KMS-11 (cell line): ENCODE measurements at regions not wholly inside any gene's neighbourhood (a gene's known extent, or its start where the extent isn't known, plus 50 kb on each side); places are given as distances from the start of the nearest gene placed in this dataset.

ENCODE experiments used
- H2AFZ ChIP-seq: fragments of 200-600 bp; sonication (generic); 2 replicates; pipeline ENCODE4 v1.6.1; 2016; ENCODE audit warnings: antibody characterized with exemption, mixed run types, low read depth
- H3K27ac ChIP-seq: fragments of 200-600 bp; sonication (generic); 2 replicates; pipeline ENCODE4 v1.6.1; 2016; ENCODE audit warnings: mild to moderate bottlenecking, mixed run types
- H3K27me3 ChIP-seq: fragments of 200-600 bp; sonication (generic); 2 replicates; pipeline ENCODE4 v1.6.1; 2017; ENCODE audit warnings: mild to moderate bottlenecking, low read depth, mixed run types, moderate library complexity; ENCODE audit not compliant: insufficient read depth
- H3K36me3 ChIP-seq: fragments of 200-600 bp; sonication (generic); 2 replicates; pipeline ENCODE4 v1.6.1; 2017; ENCODE audit warnings: mild to moderate bottlenecking, mixed run types; ENCODE audit not compliant: insufficient read depth
- H3K4me1 ChIP-seq: fragments of 200-600 bp; sonication (generic); 2 replicates; pipeline ENCODE4 v1.6.1; 2016; ENCODE audit warnings: mild to moderate bottlenecking, low read depth, mixed run types; ENCODE audit not compliant: poor library complexity, severe bottlenecking
- H3K4me2 ChIP-seq: fragments of 200-600 bp; sonication (generic); 2 replicates; pipeline ENCODE4 v1.7.0; 2016; ENCODE audit warnings: mild to moderate bottlenecking, mixed run types
- H3K4me3 ChIP-seq: fragments of 200-600 bp; sonication (generic); IDR thresholded peaks from 2 replicates; pipeline ENCODE4 v1.6.1; 2017; ENCODE audit warnings: low read depth, low read length, mixed read lengths; ENCODE audit not compliant: insufficient read depth
- H3K79me2 ChIP-seq: fragments of 200-600 bp; sonication (generic); 2 replicates; pipeline ENCODE4 v1.6.1; 2016; ENCODE audit warnings: low read depth, mixed run types; ENCODE audit not compliant: insufficient read depth
- H3K9ac ChIP-seq: fragments of 200-600 bp; sonication (generic); 2 replicates; pipeline ENCODE4 v1.6.1; 2016; ENCODE audit warnings: mild to moderate bottlenecking, mixed run types
- H4K20me1 ChIP-seq: fragments of 200-600 bp; sonication (generic); 2 replicates; pipeline ENCODE4 v1.6.1; 2016; ENCODE audit warnings: mild to moderate bottlenecking, mixed run types; ENCODE audit not compliant: insufficient read depth
- CTCF ChIP-seq: fragments of 200-600 bp; sonication (generic); conservative IDR thresholded peaks from 2 replicates; pipeline ENCODE4 v1.6.1; 2017; ENCODE audit warnings: low read depth, mild to moderate bottlenecking, antibody characterized with exemption, low read length, moderate library complexity, mixed read lengths

DNA sequence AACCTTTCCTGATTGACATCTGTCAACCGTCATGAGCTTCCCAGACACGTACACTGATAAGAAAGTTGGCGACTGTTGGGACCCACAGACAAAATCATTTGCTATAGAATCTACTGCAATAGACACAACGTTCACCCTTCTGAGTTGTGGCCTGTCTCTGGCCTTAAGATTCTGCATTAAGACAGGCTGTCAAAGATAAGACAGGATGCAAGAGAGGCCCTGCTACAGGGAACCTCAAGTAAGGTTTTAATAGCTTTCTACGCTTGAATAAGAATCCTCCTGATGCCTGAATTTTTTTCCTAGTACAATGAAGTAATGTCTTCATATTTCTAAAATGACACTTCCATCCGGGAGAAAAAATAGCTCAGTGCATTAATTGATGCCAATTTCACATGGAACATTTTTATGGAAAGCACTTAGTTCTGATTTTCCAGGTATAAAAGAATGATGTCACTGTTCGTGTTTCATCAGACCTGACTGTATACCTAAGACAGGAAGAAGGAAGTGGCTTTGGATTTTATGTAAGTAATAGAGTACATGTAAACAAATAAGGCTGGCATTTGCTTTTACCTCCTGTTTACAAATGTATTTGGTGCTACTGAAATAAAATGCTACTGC is 275.2 kb upstream of the GPC6 start:
- H3K9ac ChIP-seq: no peak overlapping the region
- no peak overlapping the region for H3K4me3 ChIP-seq
- TF ChIP-seq CTCF: no peak
- H3K27ac ChIP-seq: no peak overlapping the region
- no peaks in the 10 kb centered on the region for H3K36me3 ChIP-seq
- H3K79me2 ChIP-seq: no peaks in the 10 kb centered on the region
- no peaks in the 10 kb centered on the region for H3K4me1 ChIP-seq
- H2AFZ ChIP-seq: no peak overlapping the region
- no peak overlapping the region for H3K4me2 ChIP-seq
- H4K20me1 ChIP-seq: no peaks in the 10 kb centered on the region
- H3K27me3 ChIP-seq: no peaks in the 10 kb centered on the region

DNA sequence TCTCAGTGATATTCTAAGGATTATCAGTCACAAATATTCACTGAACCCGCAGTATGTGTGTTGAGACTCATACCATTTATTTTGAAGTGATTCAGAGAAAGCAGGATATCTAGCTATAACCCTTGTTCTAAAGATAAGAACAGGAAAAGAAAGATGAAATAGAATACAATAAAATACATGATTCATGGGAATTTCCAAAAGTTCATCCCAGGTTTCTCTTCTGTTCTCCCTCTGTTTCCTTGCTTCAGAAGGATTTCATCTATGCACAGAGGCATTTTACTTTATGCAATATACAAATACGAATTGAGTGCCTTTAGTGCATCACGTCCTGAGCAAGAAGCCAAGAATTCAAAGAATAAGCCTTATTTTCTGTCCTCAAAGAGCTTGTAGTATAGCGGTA is 274.4 kb upstream of the GPC6 start:
- Histone ChIP-seq H3K27ac (no peak overlapping the region), H3K4me1 (no peaks in the 10 kb centered on the region), H3K27me3 (no peaks in the 10 kb centered on the region), H3K9ac (no peak overlapping the region), H4K20me1 (no peaks in the 10 kb centered on the region), H3K4me2 (no peak overlapping the region), H3K36me3 (no peaks in the 10 kb centered on the region), H2AFZ (no peak overlapping the region), H3K4me3 (no peak overlapping the region), H3K79me2 (no peaks in the 10 kb centered on the region)
- no peak for TF ChIP-seq CTCF

GRCh38 chr13:92954746-92955145 is 271.9 kb upstream of the GPC6 start:
- no peaks in the 10 kb centered on the region for H3K36me3 ChIP-seq
- H3K4me3 ChIP-seq: no peak overlapping the region
- TF ChIP-seq CTCF: no peak
- no peak overlapping the region for H2AFZ ChIP-seq
- H4K20me1 ChIP-seq: no peaks in the 10 kb centered on the region
- H3K4me2 ChIP-seq: no peak overlapping the region
- no peaks in the 10 kb centered on the region for H3K79me2 ChIP-seq
- H3K27ac ChIP-seq: no peak overlapping the region
- no peaks in the 10 kb centered on the region for H3K4me1 ChIP-seq
- H3K27me3 ChIP-seq: no peaks in the 10 kb centered on the region
- H3K9ac ChIP-seq: no peak overlapping the region

DNA sequence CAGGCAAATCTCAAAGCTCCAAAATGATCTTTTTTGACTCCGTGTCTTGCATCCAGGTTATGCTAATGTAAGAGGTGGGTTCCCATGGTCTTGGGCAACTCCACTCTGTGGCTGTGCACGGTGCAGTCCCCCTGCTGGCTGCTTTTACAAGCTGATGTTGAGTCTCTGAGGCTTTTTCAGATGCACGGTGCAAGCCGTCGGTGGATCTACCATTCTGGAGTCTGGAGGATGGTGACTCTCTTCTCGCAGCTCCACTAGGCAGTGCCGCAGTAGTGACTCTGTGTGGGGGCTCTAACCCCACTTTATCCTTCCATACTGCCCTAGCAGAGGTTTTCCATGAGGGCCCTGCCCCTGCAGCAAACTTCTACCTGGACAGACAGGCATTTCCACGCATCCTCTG is 266.8 kb upstream of the GPC6 start:
- Histone ChIP-seq H3K79me2 (no peaks in the 10 kb centered on the region), H3K4me2 (no peak overlapping the region), H3K27ac (no peak overlapping the region), H4K20me1 (no peaks in the 10 kb centered on the region), H2AFZ (no peak overlapping the region), H3K27me3 (no peaks in the 10 kb centered on the region), H3K9ac (no peak overlapping the region), H3K36me3 (no peaks in the 10 kb centered on the region), H3K4me3 (no peak overlapping the region), H3K4me1 (no peaks in the 10 kb centered on the region)
- TF ChIP-seq CTCF: no peak
